ENCODE measurements at regions not wholly inside any gene's neighbourhood (a gene's known extent, or its start where the extent isn't known, plus 50 kb on each side); places are given as distances from the start of the nearest gene placed in this dataset.

DNA sequence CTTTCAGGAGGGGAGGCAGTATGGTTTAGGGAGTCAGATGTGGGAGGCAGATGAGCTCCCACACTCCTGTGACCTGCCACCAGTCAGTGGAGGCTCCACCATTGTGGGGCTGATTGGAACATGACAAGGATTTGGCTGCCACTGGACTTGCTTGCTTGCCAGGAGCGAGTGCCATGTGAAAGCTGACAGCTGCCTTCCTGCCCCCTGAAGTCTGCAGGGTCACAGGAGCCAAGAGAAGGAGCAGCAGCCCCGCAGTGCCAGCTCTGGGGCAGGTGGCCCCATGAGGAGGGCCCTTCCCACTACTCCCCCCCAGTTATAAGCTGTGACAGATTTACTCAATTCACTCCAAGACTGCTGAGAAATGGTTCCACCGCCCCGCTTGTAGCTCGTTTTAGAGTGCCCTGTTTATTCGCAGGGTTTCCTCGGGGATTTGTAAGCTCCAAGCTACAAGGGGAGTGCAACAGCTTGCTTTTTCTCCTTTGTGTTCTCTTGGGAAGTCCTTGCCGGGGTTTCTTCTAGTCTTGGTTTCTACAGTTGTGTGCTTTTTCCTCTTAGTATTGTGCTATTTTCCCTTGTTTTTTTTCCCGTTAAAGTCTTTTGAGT, 414.3 kb downstream of the MEIS1 start:
- no peak overlapping the region for H3K18ac ChIP-seq (ENCODE audit: insufficient read length, low read depth, low read length)
- no peaks in the 10 kb centered on the region for H3K79me1 ChIP-seq (ENCODE audit: insufficient read depth, low read depth, low read length, poor library complexity, severe bottlenecking)
- no peak overlapping the region for H3K27ac ChIP-seq (ENCODE audit: insufficient read length, low read depth, low read length)
- H4K5ac ChIP-seq (ENCODE audit: insufficient read length, low read depth, low read length): no peak overlapping the region
- H3K27me3 ChIP-seq (ENCODE audit: insufficient read depth, low read length): no peaks in the 10 kb centered on the region
- H3K9ac ChIP-seq (ENCODE audit: extremely low read depth, insufficient read length, low read length): no peak overlapping the region
- no peaks in the 10 kb centered on the region for H3K9me3 Mint-ChIP-seq
- no peak overlapping the region for H3K4me2 ChIP-seq (ENCODE audit: insufficient read depth, insufficient read length, low read length)
- H3K27me3 Mint-ChIP-seq (ENCODE audit: low read depth): peaks cover 2% of the 10 kb centered on the region; the same call in 1 of the 2 replicates
- H4K8ac ChIP-seq (replicated peaks; ENCODE audit: insufficient read length, low read depth, low read length): no peak overlapping the region
- no peak for DNase-seq
- no peaks in the 10 kb centered on the region for H3K79me2 ChIP-seq (ENCODE audit: insufficient read depth, low read length)
- WGBS (ENCODE audit: extremely low coverage, insufficient read length, low lambda C conversion rate): no CpG with 5 or more reads among the region's 9 CpGs
- H3T11ph ChIP-seq (ENCODE audit: low read length): no peak overlapping the region
- H3K14ac ChIP-seq (ENCODE audit: insufficient read depth, low read length): no peak overlapping the region
- no peak overlapping the region for H3K4me3 Mint-ChIP-seq
- H3K9me3 ChIP-seq (ENCODE audit: control insufficient read depth, low read depth, low read length): no peaks in the 10 kb centered on the region
- no peak overlapping the region for H2AK5ac ChIP-seq (ENCODE audit: insufficient read length, low read length)
- H3K27ac Mint-ChIP-seq: no peak overlapping the region
- H3K4me1 Mint-ChIP-seq: peaks cover 8 to 10% of the 10 kb centered on the region in 2 experiments; a peak in 3 of 4 replicates
- no peaks in the 10 kb centered on the region for H3K23me2 ChIP-seq (ENCODE audit: insufficient read length, low read depth, low read length, poor library complexity, severe bottlenecking)
- H2BK15ac ChIP-seq (ENCODE audit: low read depth, low read length): no peak overlapping the region
- no peak overlapping the region for H2BK20ac ChIP-seq (ENCODE audit: low read depth, low read length, poor library complexity, severe bottlenecking)
- H3K23ac ChIP-seq (ENCODE audit: insufficient read length, low read depth, low read length): no peak overlapping the region
- H3K4ac ChIP-seq (ENCODE audit: low read depth, low read length): no peak overlapping the region
- no peaks in the 10 kb centered on the region for H3K36me3 Mint-ChIP-seq (ENCODE audit: insufficient read depth in 1 of 3, low read depth in 3 of 3)
- H3K4me1 ChIP-seq (ENCODE audit: insufficient read depth, low read length): no peaks in the 10 kb centered on the region
- H4K20me1 ChIP-seq (ENCODE audit: control insufficient read depth, insufficient read depth, insufficient read length): no peaks in the 10 kb centered on the region
- H2BK12ac ChIP-seq (ENCODE audit: insufficient read length, low read depth, low read length): no peak overlapping the region
- H4K91ac ChIP-seq (ENCODE audit: insufficient read length, low read depth, low read length): no peak overlapping the region
- H2BK120ac ChIP-seq (ENCODE audit: low read depth, low read length, poor library complexity, severe bottlenecking): no peak overlapping the region
- TF ChIP-seq, protein P1, sequence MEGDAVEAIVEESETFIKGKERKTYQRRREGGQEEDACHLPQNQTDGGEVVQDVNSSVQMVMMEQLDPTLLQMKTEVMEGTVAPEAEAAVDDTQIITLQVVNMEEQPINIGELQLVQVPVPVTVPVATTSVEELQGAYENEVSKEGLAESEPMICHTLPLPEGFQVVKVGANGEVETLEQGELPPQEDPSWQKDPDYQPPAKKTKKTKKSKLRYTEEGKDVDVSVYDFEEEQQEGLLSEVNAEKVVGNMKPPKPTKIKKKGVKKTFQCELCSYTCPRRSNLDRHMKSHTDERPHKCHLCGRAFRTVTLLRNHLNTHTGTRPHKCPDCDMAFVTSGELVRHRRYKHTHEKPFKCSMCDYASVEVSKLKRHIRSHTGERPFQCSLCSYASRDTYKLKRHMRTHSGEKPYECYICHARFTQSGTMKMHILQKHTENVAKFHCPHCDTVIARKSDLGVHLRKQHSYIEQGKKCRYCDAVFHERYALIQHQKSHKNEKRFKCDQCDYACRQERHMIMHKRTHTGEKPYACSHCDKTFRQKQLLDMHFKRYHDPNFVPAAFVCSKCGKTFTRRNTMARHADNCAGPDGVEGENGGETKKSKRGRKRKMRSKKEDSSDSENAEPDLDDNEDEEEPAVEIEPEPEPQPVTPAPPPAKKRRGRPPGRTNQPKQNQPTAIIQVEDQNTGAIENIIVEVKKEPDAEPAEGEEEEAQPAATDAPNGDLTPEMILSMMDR (conservative IDR thresholded peaks at IDR 0.05): no peak
- no peak overlapping the region for H3K56ac ChIP-seq (ENCODE audit: insufficient read length, low read depth, low read length)
- no peak overlapping the region for H2AFZ ChIP-seq (ENCODE audit: low read length)
- no peak overlapping the region for H2BK5ac ChIP-seq (ENCODE audit: insufficient read length, low read length)

Measured in H9 (cell line).